ENCODE measurements at regions not wholly inside any gene's neighbourhood (a gene's known extent, or its start where the extent isn't known, plus 50 kb on each side); places are given as distances from the start of the nearest gene placed in this dataset.

GRCh38 chr2:139813340-139813739, 1033.2 kb upstream of the NXPH2 start:
- Histone ChIP-seq H3K9ac (ENCODE audit: extremely low read depth, insufficient read length, low read length) (no peak overlapping the region), H2AFZ (ENCODE audit: low read length) (no peak overlapping the region), H3K23me2 (ENCODE audit: insufficient read length, low read depth, low read length, poor library complexity, severe bottlenecking) (no peaks in the 10 kb centered on the region), H3K4ac (ENCODE audit: low read depth, low read length) (no peak overlapping the region), H3K79me1 (ENCODE audit: insufficient read depth, low read depth, low read length, poor library complexity, severe bottlenecking) (no peaks in the 10 kb centered on the region), H3K9me3 (ENCODE audit: control insufficient read depth, low read depth, low read length) (no peaks in the 10 kb centered on the region), H3K4me1 (ENCODE audit: insufficient read depth, low read length) (no peaks in the 10 kb centered on the region; the same call in 1 of the 2 replicates), H2AK5ac (ENCODE audit: insufficient read length, low read length) (no peak overlapping the region), H2BK15ac (ENCODE audit: low read depth, low read length) (no peak overlapping the region), H3K14ac (ENCODE audit: insufficient read depth, low read length) (no peak overlapping the region), H3K79me2 (ENCODE audit: insufficient read depth, low read length) (no peaks in the 10 kb centered on the region), H2BK5ac (ENCODE audit: insufficient read length, low read length) (no peak overlapping the region), H4K20me1 (ENCODE audit: control insufficient read depth, insufficient read depth, insufficient read length) (no peaks in the 10 kb centered on the region), H4K91ac (ENCODE audit: insufficient read length, low read depth, low read length) (no peak overlapping the region), H3K56ac (ENCODE audit: insufficient read length, low read depth, low read length) (no peak overlapping the region), H3K27ac (ENCODE audit: insufficient read length, low read depth, low read length) (no peak overlapping the region), H4K8ac (replicated peaks; ENCODE audit: insufficient read length, low read depth, low read length) (no peak overlapping the region), H3K18ac (ENCODE audit: insufficient read length, low read depth, low read length) (no peak overlapping the region), H2BK12ac (ENCODE audit: insufficient read length, low read depth, low read length) (no peak overlapping the region), H3T11ph (ENCODE audit: low read length) (no peak overlapping the region), H3K4me2 (ENCODE audit: insufficient read depth, insufficient read length, low read length) (no peak overlapping the region), H4K5ac (ENCODE audit: insufficient read length, low read depth, low read length) (no peak overlapping the region), H2BK120ac (ENCODE audit: low read depth, low read length, poor library complexity, severe bottlenecking) (no peak overlapping the region), H3K27me3 (ENCODE audit: insufficient read depth, low read length) (no peaks in the 10 kb centered on the region), H3K23ac (ENCODE audit: insufficient read length, low read depth, low read length) (no peak overlapping the region), H2BK20ac (ENCODE audit: low read depth, low read length, poor library complexity, severe bottlenecking) (no peak overlapping the region)
- Mint-ChIP-seq H3K27me3 (ENCODE audit: low read depth) (no peaks in the 10 kb centered on the region), H3K4me3 (no peak overlapping the region), H3K27ac (no peak overlapping the region), H3K4me1 (peaks cover 8 to 14% of the 10 kb centered on the region in 2 experiments), H3K9me3 (no peaks in the 10 kb centered on the region), H3K36me3 (ENCODE audit: insufficient read depth in 1 of 3, low read depth in 3 of 3) (no peaks in the 10 kb centered on the region)
- DNase-seq = no peak
- TF ChIP-seq, protein P1, sequence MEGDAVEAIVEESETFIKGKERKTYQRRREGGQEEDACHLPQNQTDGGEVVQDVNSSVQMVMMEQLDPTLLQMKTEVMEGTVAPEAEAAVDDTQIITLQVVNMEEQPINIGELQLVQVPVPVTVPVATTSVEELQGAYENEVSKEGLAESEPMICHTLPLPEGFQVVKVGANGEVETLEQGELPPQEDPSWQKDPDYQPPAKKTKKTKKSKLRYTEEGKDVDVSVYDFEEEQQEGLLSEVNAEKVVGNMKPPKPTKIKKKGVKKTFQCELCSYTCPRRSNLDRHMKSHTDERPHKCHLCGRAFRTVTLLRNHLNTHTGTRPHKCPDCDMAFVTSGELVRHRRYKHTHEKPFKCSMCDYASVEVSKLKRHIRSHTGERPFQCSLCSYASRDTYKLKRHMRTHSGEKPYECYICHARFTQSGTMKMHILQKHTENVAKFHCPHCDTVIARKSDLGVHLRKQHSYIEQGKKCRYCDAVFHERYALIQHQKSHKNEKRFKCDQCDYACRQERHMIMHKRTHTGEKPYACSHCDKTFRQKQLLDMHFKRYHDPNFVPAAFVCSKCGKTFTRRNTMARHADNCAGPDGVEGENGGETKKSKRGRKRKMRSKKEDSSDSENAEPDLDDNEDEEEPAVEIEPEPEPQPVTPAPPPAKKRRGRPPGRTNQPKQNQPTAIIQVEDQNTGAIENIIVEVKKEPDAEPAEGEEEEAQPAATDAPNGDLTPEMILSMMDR (conservative IDR thresholded peaks at IDR 0.05) = no peak
- no CpG with 5 or more reads among the region's 2 CpGs for WGBS (ENCODE audit: extremely low coverage, insufficient read length, low lambda C conversion rate)
